ENCODE measurements at regions not wholly inside any gene's neighbourhood (a gene's known extent, or its start where the extent isn't known, plus 50 kb on each side); places are given as distances from the start of the nearest gene placed in this dataset.

- no peak for TF ChIP-seq CTCF (IDR thresholded peaks at IDR 0.05)
- TF ChIP-seq POLR2AphosphoS5 (IDR thresholded peaks at IDR 0.05): no peak
- TF ChIP-seq POLR2A (IDR thresholded peaks at IDR 0.05): no peak
These were observed 220.2 kb downstream of the MTHFS start for GRCh38 chr15:79676621-79677020.
